ENCODE measurements at regions not wholly inside any gene's neighbourhood (a gene's known extent, or its start where the extent isn't known, plus 50 kb on each side); places are given as distances from the start of the nearest gene placed in this dataset.

GRCh38 chr2:200746301-200746700 is 65.4 kb upstream of the BZW1 start:
- Histone ChIP-seq H3K27me3 (no peaks in the 10 kb centered on the region), H3K9me3 (no peaks in the 10 kb centered on the region), H3K36me3 (no peaks in the 10 kb centered on the region), H3K4me3 (replicated peaks in 1 of 3) (no peak overlapping the region), H3K4me1 (peaks cover 11 to 20% of the 10 kb centered on the region in 2 donors), H3K27ac (no peak overlapping the region)
- intact Hi-C loops (cut with DNase I) = no loop called here
- TF ChIP-seq POLR2A (IDR thresholded peaks at IDR 0.05) = no peak
- no peak for TF ChIP-seq CTCF (IDR thresholded peaks at IDR 0.05)
- no peak for DNase-seq
- 93 to 97% methylated on average over 7 of the region's 7 CpGs for WGBS, 2 donors

- H3K36me3 ChIP-seq = no peaks in the 10 kb centered on the region
- WGBS, 2 donors = 67 to 74% methylated on average over 16 of the region's 16 CpGs
- no peak for DNase-seq
- peaks cover 0 to 3% of the 10 kb centered on the region in 2 donors for H3K4me1 ChIP-seq
- TF ChIP-seq POLR2A (IDR thresholded peaks at IDR 0.05) = no peak
- TF ChIP-seq CTCF (IDR thresholded peaks at IDR 0.05) = no peak
- H3K27ac ChIP-seq = no peak overlapping the region
- H3K9me3 ChIP-seq = no peaks in the 10 kb centered on the region
- H3K27me3 ChIP-seq = peaks cover 6% of the 10 kb centered on the region
- intact Hi-C loops (cut with DNase I) = no loop called here
- H3K4me3 ChIP-seq (replicated peaks in 1 of 3) = no peak overlapping the region
Observed at GRCh38 chr2:200747668-200748618, 63.8 kb upstream of the BZW1 start.

DNA sequence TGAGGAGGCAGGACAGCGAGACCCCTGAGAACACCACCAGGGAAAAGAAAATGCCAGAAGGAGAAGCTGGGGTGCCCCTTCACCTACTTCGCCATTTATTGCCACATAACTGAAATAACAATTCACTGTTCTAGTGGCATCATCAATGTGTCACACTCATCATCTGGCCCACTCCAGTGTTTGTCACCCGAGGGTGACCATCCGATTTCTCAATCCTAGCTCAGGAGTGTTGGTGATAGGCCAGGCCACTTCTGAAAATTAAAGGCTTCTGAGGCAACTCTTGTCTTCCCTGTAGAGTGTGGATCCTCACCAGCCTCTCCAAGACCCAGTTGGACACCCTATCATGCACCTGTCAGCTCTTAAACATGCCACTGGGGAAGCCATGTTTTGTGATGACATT is 62.9 kb upstream of the BZW1 start:
- Histone ChIP-seq H3K27ac (no peak overlapping the region), H3K27me3 (peaks cover 6% of the 10 kb centered on the region), H3K4me1 (no peaks in the 10 kb centered on the region), H3K9me3 (no peaks in the 10 kb centered on the region), H3K36me3 (no peaks in the 10 kb centered on the region), H3K4me3 (replicated peaks in 1 of 3) (no peak overlapping the region)
- TF ChIP-seq POLR2A (IDR thresholded peaks at IDR 0.05) (no peak), CTCF (IDR thresholded peaks at IDR 0.05) (no peak)
- no peak for DNase-seq
- intact Hi-C loops (cut with DNase I) = no loop called here
- WGBS, 2 donors = 91% methylated on average over 4 of the region's 4 CpGs

- H3K4me1 ChIP-seq = no peaks in the 10 kb centered on the region
- H3K36me3 ChIP-seq = no peaks in the 10 kb centered on the region
- no peak for TF ChIP-seq CTCF (IDR thresholded peaks at IDR 0.05)
- no peak for TF ChIP-seq POLR2A (IDR thresholded peaks at IDR 0.05)
- intact Hi-C loops (cut with DNase I) = no loop called here
- no peaks in the 10 kb centered on the region for H3K9me3 ChIP-seq
- WGBS, 2 donors = 94% methylated on average over 4 of the region's 4 CpGs
- no peak overlapping the region for H3K27ac ChIP-seq
- H3K27me3 ChIP-seq = peaks cover 6% of the 10 kb centered on the region
- H3K4me3 ChIP-seq (replicated peaks in 1 of 3) = no peak overlapping the region
- DNase-seq = no peak
Observed at GRCh38 chr2:200749631-200750322, 61.9 kb upstream of the BZW1 start.
